ENCODE measurements at regions not wholly inside any gene's neighbourhood (a gene's known extent, or its start where the extent isn't known, plus 50 kb on each side); places are given as distances from the start of the nearest gene placed in this dataset.
A peak's percentile ranks its signal among the peaks of the same experiment; 100 is the strongest.

GRCh38 chr15:70361891-70362290 lies 264.2 kb upstream of the TLE3 start:
- DNase-seq = no peak

- DNase-seq = no peak
These were observed 263.4 kb upstream of the TLE3 start for GRCh38 chr15:70361106-70361505.

- DNase-seq = no peak
These were observed 261.3 kb upstream of the TLE3 start for GRCh38 chr15:70358871-70359647.

- no peak for DNase-seq
These were observed 260.5 kb upstream of the TLE3 start for GRCh38 chr15:70358011-70358819.

- DNase-seq = no peak
These were observed 259.7 kb upstream of the TLE3 start for GRCh38 chr15:70357453-70357852.

GRCh38 chr15:70356919-70357318 lies 259.2 kb upstream of the TLE3 start:
- no peak for DNase-seq

GRCh38 chr15:70356062-70356860 lies 258.5 kb upstream of the TLE3 start:
- DNase-seq = no peak

GRCh38 chr15:70355275-70355795 lies 257.6 kb upstream of the TLE3 start:
- no peak for DNase-seq

- no peak for DNase-seq
These were observed 256.7 kb upstream of the TLE3 start for GRCh38 chr15:70354346-70354905.

- DNase-seq = no peak
These were observed 256.1 kb upstream of the TLE3 start for GRCh38 chr15:70353606-70354345.

- DNase-seq = no peak
These were observed 254.4 kb upstream of the TLE3 start for GRCh38 chr15:70351941-70352774.

- no peak for DNase-seq
These were observed 253.7 kb upstream of the TLE3 start for GRCh38 chr15:70351391-70351790.

- DNase-seq = peak; percentile 97 to 98
These were observed 251.0 kb upstream of the TLE3 start for GRCh38 chr15:70348581-70349344.

- DNase-seq = no peak
These were observed 250.5 kb upstream of the TLE3 start for GRCh38 chr15:70348226-70348543.

- no peak for DNase-seq
These were observed 249.9 kb upstream of the TLE3 start for GRCh38 chr15:70347321-70348225.

- DNase-seq = no peak
These were observed 247.7 kb upstream of the TLE3 start for GRCh38 chr15:70345251-70346019.

- no peak for DNase-seq
These were observed 246.9 kb upstream of the TLE3 start for GRCh38 chr15:70344666-70345065.

- no peak for DNase-seq
These were observed 246.4 kb upstream of the TLE3 start for GRCh38 chr15:70343961-70344621.

All from inflammatory macrophage (primary cell).